ENCODE measurements at regions not wholly inside any gene's neighbourhood (a gene's known extent, or its start where the extent isn't known, plus 50 kb on each side); places are given as distances from the start of the nearest gene placed in this dataset.

DNA sequence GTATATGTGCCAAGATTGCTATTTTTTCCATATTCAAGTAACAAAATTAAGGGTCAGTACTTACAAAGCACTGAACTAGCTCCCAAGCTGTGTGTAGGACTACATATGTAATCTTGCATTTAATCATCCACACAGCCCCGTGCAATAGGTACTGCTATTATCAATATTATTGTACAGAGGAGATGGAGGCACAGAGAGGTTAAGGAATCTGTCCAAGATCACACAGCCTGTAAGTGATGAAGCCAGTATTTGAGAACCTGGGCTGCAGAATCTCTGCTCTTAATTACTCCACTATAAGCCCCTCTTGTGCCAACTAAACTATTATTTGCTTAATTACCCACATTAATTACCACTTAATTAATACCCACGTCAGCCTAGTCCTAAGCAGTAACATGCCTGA lies 134.1 kb downstream of the KATNIP start:
- TF ChIP-seq, protein P1, sequence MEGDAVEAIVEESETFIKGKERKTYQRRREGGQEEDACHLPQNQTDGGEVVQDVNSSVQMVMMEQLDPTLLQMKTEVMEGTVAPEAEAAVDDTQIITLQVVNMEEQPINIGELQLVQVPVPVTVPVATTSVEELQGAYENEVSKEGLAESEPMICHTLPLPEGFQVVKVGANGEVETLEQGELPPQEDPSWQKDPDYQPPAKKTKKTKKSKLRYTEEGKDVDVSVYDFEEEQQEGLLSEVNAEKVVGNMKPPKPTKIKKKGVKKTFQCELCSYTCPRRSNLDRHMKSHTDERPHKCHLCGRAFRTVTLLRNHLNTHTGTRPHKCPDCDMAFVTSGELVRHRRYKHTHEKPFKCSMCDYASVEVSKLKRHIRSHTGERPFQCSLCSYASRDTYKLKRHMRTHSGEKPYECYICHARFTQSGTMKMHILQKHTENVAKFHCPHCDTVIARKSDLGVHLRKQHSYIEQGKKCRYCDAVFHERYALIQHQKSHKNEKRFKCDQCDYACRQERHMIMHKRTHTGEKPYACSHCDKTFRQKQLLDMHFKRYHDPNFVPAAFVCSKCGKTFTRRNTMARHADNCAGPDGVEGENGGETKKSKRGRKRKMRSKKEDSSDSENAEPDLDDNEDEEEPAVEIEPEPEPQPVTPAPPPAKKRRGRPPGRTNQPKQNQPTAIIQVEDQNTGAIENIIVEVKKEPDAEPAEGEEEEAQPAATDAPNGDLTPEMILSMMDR (IDR thresholded peaks at IDR 0.05 in 2 of 3, conservative IDR thresholded peaks at IDR 0.05 in 1 of 3; ENCODE audit: borderline replicate concordance in 1 of 3, insufficient read depth in 1 of 3, low read depth in 2 of 3, low read length in 2 of 3): no peak
- TF ChIP-seq EZH2 (IDR thresholded peaks at IDR 0.05) (no peak), CEBPB (IDR thresholded peaks at IDR 0.05; ENCODE audit: low read depth) (no peak), EGR1 (IDR thresholded peaks at IDR 0.05; ENCODE audit: low read depth) (no peak)
